GM18520 (cell line): ENCODE measurements at regions not wholly inside any gene's neighbourhood (a gene's known extent, or its start where the extent isn't known, plus 50 kb on each side); places are given as distances from the start of the nearest gene placed in this dataset.

ENCODE experiments used
- ATAC-seq: cut with Tn5 transposase; IDR thresholded peaks from one replicate; pipeline ENCODE4 v1.9.1; 2021; ENCODE audit not compliant: unreplicated experiment

DNA sequence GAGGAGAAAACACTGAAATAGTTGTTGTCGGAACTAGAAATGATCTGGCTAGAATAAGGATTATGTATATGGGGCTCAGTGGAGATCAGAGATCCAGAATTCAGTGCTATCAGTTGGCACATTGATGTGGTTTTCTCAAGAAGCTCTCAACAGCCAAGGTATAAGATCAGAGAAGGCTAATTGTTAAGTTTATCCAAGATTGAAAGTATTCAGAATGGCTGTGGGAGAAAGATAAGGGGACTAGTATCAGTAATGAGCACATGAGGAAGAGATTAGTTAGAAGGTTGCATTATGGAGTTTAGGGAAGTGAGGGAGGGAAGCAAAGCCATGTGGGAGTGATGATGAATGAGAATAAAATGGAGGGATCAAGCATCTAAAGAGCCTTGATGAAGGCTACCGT is 128.1 kb upstream of the MIS18BP1 start:
- ATAC-seq, result no peak

DNA sequence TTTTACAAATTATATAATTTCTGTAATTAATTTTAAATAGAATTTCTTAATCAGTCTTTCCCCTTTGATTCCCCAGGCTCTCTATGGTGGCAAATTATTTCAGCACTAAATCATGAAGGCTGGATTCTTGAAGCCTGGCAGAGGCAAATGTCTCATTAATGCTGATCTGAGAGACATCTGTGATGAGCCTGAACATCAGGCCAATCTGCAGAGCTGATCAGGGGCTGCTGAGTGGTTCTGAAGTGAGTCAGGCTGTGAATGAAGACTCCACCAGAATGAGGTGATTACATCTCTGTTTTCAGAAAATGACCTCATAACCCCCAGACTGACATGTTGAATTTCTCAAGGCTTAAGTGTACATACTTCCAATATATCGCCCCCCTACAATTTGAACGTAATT is 124.2 kb upstream of the MIS18BP1 start:
- no peak for ATAC-seq

DNA sequence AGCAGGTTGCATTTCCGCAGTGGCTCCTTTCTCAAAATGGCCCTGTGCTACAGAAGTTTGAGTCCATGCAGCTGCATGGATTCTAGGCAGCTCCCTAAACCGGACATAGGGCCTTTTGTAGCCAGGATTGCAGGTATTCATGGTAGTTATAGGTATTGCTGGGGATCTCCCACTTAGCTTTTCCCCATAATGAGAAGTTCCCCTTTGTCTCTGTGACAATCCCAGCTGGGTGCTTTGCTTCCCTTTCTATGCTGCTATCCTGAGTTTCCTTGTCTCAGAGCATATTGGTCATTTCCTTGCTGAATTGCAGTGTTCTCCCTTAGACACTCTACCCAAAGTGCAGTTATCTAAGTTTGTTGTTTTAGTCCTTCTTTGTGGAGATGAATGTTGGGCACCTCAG is 120.9 kb upstream of the MIS18BP1 start:
- ATAC-seq, result no peak

DNA sequence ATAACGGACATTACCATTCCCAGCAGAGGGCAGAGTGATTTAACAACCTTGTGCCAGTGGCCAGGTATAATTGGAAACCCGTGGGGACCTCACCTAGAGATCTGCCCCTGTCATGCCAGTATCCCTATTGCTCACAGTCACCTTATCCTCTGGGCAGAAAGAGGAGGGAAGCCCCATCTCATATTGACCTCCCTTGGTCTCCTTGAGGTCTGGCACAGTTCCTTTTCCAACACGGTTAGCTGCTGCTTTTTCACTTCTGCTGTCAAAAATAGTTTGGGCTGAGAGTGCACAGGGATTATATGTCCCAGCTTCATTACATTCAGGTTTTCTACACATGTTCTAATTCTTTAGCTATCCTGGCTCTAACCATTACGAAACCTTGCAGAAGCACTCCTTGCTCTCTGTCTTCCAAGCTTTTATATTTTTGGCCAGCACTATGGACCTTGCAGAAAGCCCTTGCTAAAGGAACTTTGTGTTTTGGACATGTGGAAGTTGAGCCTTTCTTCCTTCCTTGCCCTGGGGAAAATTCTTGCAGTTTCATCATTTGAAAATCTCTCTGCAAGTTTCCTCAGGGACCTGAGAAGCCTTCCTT is 111.7 kb upstream of the MIS18BP1 start:
- no peak for ATAC-seq

DNA sequence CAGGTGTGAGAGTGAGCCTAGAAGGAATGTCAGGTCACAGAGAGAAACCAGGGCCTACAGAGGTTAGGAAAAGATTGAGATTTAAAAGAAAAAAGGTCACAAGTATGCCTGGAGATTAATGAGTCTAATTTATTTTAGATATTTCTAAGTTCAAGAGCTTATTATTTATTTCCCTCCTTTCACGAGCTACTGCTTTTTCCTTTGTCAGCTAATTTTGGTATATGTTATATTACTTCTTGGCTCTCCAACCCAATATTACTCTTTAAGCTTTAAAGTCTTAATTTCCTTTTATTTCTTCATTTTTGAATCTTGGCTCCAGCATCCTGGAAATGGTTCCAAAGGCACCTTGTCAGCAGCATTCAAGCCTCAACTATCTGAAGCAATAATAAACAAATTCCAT is 109.5 kb upstream of the MIS18BP1 start:
- ATAC-seq, result no peak

DNA sequence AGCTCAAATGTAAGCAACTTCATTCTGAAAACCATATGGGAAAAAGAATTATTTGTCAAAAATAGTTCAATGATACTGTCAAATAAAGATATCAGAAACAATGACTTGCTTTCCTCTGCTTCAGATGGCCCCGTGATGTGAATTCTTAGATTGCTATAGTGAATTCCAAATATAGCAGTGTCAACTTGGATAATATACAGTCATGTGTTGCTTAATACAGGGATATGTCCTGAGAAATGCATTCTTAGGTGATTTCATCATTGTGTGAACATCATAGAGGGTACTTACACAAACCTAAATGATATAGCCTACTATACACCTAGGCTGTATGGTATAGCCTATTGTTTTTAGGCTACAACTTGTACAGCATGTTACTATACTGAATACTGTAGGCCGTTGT is 108.7 kb upstream of the MIS18BP1 start:
- ATAC-seq, result no peak

DNA sequence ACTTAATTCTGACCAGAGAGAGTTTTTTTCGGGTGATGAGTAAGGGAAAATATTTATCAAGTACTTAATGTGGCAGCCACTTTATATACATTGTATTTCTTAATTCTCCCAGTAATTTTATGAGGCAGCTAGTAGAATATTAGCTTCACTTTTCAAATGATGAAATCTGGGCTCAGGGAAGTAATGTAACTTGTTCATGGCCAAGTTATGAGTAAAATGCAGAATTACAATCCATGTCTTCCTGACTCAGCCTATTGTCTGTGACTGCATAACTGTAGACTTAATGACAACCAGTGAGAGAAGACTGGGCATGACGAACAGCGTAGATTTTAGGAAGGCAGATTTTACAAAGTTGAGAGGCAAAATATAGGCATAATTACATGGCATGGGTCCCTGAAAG is 106.7 kb upstream of the MIS18BP1 start:
- no peak for ATAC-seq

DNA sequence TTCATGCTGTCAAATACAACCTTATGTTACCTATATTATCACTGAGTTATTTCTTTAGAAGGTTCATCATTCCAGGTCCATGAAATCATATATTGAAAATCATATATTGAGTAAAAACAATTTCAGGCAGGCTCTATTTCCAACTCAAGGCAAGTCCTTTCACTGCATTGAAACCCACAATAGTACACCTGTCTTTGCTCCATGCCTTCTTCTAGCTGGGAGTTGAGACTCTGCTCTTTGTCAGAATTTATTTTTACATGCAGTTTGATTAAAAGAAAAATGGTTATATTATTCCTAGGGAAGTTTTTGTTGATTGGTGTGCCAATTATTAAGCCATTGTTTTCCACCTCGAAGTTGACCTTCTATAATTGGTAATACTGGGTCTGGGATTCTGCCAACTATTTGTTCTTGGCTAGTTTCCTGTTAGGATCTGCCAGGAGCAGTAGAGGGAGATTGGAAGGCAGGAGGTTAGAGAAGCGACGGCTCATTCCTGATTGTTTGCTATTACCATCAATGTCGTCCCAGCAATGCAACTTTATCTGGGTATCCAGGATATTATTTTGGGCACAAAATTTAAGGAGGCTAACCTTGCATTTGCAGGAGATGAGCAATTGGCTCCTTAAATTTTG is 79.5 kb upstream of the MIS18BP1 start:
- ATAC-seq, result no peak

DNA sequence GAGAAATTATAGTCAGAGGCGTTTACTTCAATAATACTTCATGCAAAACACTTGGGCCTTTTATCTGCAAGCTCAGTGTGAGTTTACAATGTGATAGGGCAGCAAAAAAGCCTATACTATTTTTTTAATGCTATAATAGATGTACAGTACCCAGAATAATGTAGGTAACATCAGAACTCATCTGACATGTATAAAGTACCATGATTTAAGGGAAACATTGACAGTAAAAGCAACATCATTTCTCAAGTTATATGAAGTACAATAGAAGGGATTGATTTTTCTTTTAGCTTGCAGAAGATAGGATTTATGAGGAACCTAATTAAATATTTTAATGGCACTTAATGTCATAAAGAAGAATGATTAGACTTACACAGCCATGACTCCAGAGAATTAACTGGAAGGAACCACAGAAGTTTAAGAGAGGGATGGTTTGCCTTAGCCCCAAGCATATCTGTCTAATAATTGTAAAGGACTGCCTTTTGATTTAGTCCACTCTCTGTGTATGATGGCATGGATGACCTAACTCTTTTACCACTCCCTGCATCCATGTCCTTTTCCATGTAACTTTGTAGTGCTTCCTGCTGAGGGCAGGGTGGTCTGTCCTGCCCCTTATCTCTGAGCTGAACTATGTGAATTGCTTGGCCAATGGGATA is 55.9 kb upstream of the MIS18BP1 start:
- ATAC-seq, result no peak
